ENCODE measurements at regions not wholly inside any gene's neighbourhood (a gene's known extent, or its start where the extent isn't known, plus 50 kb on each side); places are given as distances from the start of the nearest gene placed in this dataset.

DNA sequence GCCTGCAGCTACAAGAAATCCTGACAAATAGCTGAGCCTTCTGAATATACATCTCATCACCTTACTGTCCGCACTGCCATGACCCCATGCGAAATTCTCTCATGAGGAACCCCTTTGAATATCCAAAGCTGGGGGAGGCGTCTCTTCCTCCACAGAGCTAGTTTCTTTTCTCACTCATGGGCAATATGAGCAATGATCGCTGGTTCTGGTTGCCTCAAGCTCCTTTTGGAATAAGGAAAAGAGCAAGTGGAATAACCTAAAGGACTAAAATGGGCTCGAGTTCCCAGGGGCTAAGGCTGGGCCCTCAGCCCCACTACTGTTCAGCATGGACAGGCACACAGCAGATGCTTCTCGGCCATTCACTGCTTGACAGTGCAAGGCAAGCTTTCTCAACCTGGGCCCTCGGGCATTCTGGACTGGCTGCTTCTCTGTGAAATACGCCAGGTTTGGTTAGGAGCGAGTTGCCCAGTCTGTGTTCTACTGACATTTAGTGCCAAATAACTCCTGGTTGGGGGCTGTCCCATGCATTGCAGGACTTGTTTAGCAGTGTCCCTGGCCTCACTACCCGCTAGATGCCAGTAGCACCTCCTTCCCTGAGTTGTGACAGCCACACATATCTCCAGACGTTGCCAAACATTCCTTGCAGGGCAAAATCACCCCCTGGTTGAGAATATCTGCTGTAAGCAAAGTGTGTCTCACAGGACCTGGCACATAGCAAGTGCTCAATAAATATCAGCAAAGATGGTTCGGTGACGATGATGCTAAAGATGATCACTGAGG, 156.8 kb downstream of the CEBPB start:
- H3K9me3 ChIP-seq (ENCODE audit: insufficient read depth, low read depth) = no peaks in the 10 kb centered on the region
- H3K79me2 ChIP-seq (ENCODE audit: low read depth) = no peaks in the 10 kb centered on the region
- peaks cover 28% of the 10 kb centered on the region for H3F3A ChIP-seq (ENCODE audit: insufficient read depth, low read depth)
- ChIA-PET POLR2A (ENCODE audit: unreplicated experiment) (interaction anchor here (0.6 kb wide), 2 partner anchors 63 to 146 kb away, joined by 3 to 4 read pairs; no protein-coding TSS in a partner anchor), CTCF (no interaction called here)
- intact Hi-C loops (cut with micrococcal nuclease; ENCODE audit: unreplicated experiment) = no loop called here
- TF ChIP-seq EZH2 (IDR thresholded peaks at IDR 0.05; ENCODE audit: low read depth) = no peak
- TF ChIP-seq, protein P1, sequence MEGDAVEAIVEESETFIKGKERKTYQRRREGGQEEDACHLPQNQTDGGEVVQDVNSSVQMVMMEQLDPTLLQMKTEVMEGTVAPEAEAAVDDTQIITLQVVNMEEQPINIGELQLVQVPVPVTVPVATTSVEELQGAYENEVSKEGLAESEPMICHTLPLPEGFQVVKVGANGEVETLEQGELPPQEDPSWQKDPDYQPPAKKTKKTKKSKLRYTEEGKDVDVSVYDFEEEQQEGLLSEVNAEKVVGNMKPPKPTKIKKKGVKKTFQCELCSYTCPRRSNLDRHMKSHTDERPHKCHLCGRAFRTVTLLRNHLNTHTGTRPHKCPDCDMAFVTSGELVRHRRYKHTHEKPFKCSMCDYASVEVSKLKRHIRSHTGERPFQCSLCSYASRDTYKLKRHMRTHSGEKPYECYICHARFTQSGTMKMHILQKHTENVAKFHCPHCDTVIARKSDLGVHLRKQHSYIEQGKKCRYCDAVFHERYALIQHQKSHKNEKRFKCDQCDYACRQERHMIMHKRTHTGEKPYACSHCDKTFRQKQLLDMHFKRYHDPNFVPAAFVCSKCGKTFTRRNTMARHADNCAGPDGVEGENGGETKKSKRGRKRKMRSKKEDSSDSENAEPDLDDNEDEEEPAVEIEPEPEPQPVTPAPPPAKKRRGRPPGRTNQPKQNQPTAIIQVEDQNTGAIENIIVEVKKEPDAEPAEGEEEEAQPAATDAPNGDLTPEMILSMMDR (conservative IDR thresholded peaks at IDR 0.05) = no peak
- no peaks in the 10 kb centered on the region for H4K20me1 ChIP-seq (ENCODE audit: insufficient read depth)
- H3K27me3 ChIP-seq (ENCODE audit: insufficient read depth, low read depth) = no peaks in the 10 kb centered on the region
- BruUV-seq (replicated peaks) = no TSS peak
- H3K4me1 ChIP-seq (replicated peaks; ENCODE audit: insufficient read depth) = peaks cover 61% of the 10 kb centered on the region
- no peaks in the 10 kb centered on the region for H3K36me3 ChIP-seq (ENCODE audit: low read depth)
- H2AFZ ChIP-seq = no peak overlapping the region
- no peak for DNase-seq
- H3K9me2 ChIP-seq (ENCODE audit: insufficient read depth) = no peaks in the 10 kb centered on the region
- H3K27ac ChIP-seq = no peak overlapping the region
- H3K4me3 ChIP-seq = no peak overlapping the region
- no peak overlapping the region for H3K4me2 ChIP-seq

DNA sequence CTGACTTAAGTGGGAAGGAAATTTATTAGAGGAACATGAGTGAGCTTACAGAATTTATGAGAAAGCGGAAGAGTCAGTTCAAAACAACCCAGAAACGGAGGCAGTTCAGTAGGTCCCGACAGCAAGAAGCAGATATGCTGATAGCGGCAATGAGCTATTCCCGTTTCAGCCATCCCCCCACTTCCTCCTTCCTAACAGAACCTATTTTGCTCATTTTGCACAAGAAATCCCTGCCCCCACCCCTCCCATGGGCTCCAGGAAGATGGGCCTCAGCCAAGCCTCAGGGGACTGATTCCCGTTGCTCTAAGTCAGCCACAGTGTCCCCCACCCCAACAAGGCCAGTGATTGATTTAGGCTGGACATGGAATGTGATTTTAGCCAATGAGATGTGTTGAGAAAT, 157.5 kb downstream of the CEBPB start:
- Histone ChIP-seq H4K20me1 (ENCODE audit: insufficient read depth) (no peaks in the 10 kb centered on the region), H3K4me1 (replicated peaks; ENCODE audit: insufficient read depth) (peaks cover 61% of the 10 kb centered on the region), H3K27me3 (ENCODE audit: insufficient read depth, low read depth) (no peaks in the 10 kb centered on the region), H3K9me2 (ENCODE audit: insufficient read depth) (no peaks in the 10 kb centered on the region), H3F3A (ENCODE audit: insufficient read depth, low read depth) (peaks cover 28% of the 10 kb centered on the region), H3K9me3 (ENCODE audit: insufficient read depth, low read depth) (no peaks in the 10 kb centered on the region), H3K36me3 (ENCODE audit: low read depth) (no peaks in the 10 kb centered on the region), H2AFZ (no peak overlapping the region), H3K4me2 (no peak overlapping the region), H3K4me3 (no peak overlapping the region), H3K27ac (no peak overlapping the region), H3K79me2 (ENCODE audit: low read depth) (no peaks in the 10 kb centered on the region)
- BruUV-seq (replicated peaks) = no TSS peak
- TF ChIP-seq EZH2 (IDR thresholded peaks at IDR 0.05; ENCODE audit: low read depth) = no peak
- TF ChIP-seq, protein P1 (conservative IDR thresholded peaks at IDR 0.05) = no peak
- no peak for DNase-seq
- intact Hi-C loops (cut with micrococcal nuclease; ENCODE audit: unreplicated experiment) = no loop called here
- CTCF ChIA-PET = no interaction called here
- POLR2A ChIA-PET (ENCODE audit: unreplicated experiment) = no interaction called here

DNA sequence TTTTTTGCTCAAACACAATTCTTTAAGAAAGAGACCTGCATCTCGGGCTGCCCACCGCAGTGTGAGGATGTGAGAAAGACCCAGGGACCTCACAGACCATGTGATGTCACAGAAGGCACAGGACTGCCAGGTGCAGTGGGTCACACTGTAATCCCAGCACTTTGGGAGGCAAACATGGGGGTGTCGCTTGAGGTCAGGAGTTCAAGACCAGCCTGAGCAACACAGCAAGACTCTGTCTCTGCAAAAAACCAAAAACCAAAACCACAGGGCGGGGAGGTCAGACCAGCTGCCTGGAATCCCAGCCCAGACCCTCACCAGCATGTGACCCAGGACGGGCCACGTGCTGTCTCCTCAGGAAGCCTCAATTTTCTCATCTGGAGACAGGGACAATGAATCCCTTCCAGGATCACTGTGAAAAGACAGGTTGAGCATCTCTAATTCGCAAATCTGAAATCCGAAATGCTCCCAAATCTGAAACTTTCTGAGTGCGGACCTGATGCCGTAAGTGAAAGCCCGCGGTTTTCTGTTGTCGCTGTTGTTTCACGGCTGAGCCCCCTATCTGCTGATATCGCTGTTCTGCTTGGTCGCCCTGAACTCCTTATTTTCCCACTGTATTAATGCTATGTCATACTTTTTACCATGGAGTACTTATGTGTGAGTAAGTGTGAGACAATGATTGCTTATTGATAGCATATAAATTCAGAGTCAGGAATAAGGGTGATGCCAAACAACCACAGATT, 159.5 kb upstream of the PTPN1 start:
- BruUV-seq (replicated peaks) = no TSS peak
- POLR2A ChIA-PET (ENCODE audit: unreplicated experiment) = no interaction called here
- Histone ChIP-seq H3K36me3 (ENCODE audit: low read depth) (no peaks in the 10 kb centered on the region), H3K9me2 (ENCODE audit: insufficient read depth) (no peaks in the 10 kb centered on the region), H2AFZ (no peak overlapping the region), H4K20me1 (ENCODE audit: insufficient read depth) (no peaks in the 10 kb centered on the region), H3K4me1 (replicated peaks; ENCODE audit: insufficient read depth) (peaks cover 62% of the 10 kb centered on the region), H3K4me2 (0 out of 2 replicates have a peak overlapping the region, but pooled peaks have one; percentile 46), H3K4me3 (no peak overlapping the region), H3K27me3 (ENCODE audit: insufficient read depth, low read depth) (no peaks in the 10 kb centered on the region), H3K9me3 (ENCODE audit: insufficient read depth, low read depth) (no peaks in the 10 kb centered on the region), H3K27ac (peak overlapping the region; percentile 84; the same call in 1 of the 2 replicates), H3F3A (ENCODE audit: insufficient read depth, low read depth) (peaks cover 48% of the 10 kb centered on the region), H3K79me2 (ENCODE audit: low read depth) (no peaks in the 10 kb centered on the region)
- CTCF ChIA-PET = no interaction called here
- intact Hi-C loops (cut with micrococcal nuclease; ENCODE audit: unreplicated experiment) = no loop called here
- no peak for TF ChIP-seq EZH2 (IDR thresholded peaks at IDR 0.05; ENCODE audit: low read depth)
- TF ChIP-seq, protein P1 (conservative IDR thresholded peaks at IDR 0.05) = no peak
- no peak for DNase-seq

All from PC-9 (cell line).